ENCODE measurements at regions not wholly inside any gene's neighbourhood (a gene's known extent, or its start where the extent isn't known, plus 50 kb on each side); places are given as distances from the start of the nearest gene placed in this dataset.

GRCh38 chr9:11338130-11338529 is 725.3 kb upstream of the PTPRD start:
- Histone ChIP-seq H3K4me3 (no peak overlapping the region), H3K4me1 (no peaks in the 10 kb centered on the region), H3K36me3 (no peaks in the 10 kb centered on the region), H3K27ac (no peak overlapping the region), H3K27me3 (no peaks in the 10 kb centered on the region), H3K9me3 (no peaks in the 10 kb centered on the region)
- intact Hi-C loops (cut with DNase I): no loop called here
- no peak for TF ChIP-seq CTCF (IDR thresholded peaks at IDR 0.05)
- ATAC-seq: no peak
- no peak for DNase-seq

- no peaks in the 10 kb centered on the region for H3K4me1 ChIP-seq
- H3K27ac ChIP-seq: no peak overlapping the region
- intact Hi-C loops (cut with DNase I): no loop called here
- no peaks in the 10 kb centered on the region for H3K36me3 ChIP-seq
- no peak for ATAC-seq
- no peaks in the 10 kb centered on the region for H3K27me3 ChIP-seq
- no peak overlapping the region for H3K4me3 ChIP-seq
- H3K9me3 ChIP-seq: no peaks in the 10 kb centered on the region
- DNase-seq: no peak
- TF ChIP-seq CTCF (IDR thresholded peaks at IDR 0.05): no peak
Measured at GRCh38 chr9:11340654-11341053, 727.9 kb upstream of the PTPRD start.

- H3K9me3 ChIP-seq: peaks cover 0 to 4% of the 10 kb centered on the region in 2 donors
- no peaks in the 10 kb centered on the region for H3K27me3 ChIP-seq
- no peak overlapping the region for H3K4me3 ChIP-seq
- no peaks in the 10 kb centered on the region for H3K4me1 ChIP-seq
- H3K27ac ChIP-seq: no peak overlapping the region
- no peak for ATAC-seq
- intact Hi-C loops (cut with DNase I): no loop called here
- H3K36me3 ChIP-seq: no peaks in the 10 kb centered on the region
- TF ChIP-seq CTCF (IDR thresholded peaks at IDR 0.05): no peak
- no peak for DNase-seq
Measured at GRCh38 chr9:11347437-11347836, 734.6 kb upstream of the PTPRD start.

GRCh38 chr9:11348366-11348765 is 735.6 kb upstream of the PTPRD start:
- H3K9me3 ChIP-seq: peaks cover 0 to 4% of the 10 kb centered on the region in 2 donors

GRCh38 chr9:11349187-11349586 is 736.4 kb upstream of the PTPRD start:
- intact Hi-C loops (cut with DNase I): no loop called here
- H3K4me1 ChIP-seq: no peaks in the 10 kb centered on the region
- no peak for ATAC-seq

More at GRCh38 chr9:11348366-11348765, 735.6 kb upstream of the PTPRD start:
- ATAC-seq (no peak), DNase-seq (no peak)
- intact Hi-C loops (cut with DNase I): no loop called here
- Histone ChIP-seq H3K4me1 (no peaks in the 10 kb centered on the region), H3K4me3 (no peak overlapping the region), H3K36me3 (no peaks in the 10 kb centered on the region), H3K27me3 (no peaks in the 10 kb centered on the region), H3K27ac (no peak overlapping the region)
- TF ChIP-seq CTCF (IDR thresholded peaks at IDR 0.05): no peak

More at GRCh38 chr9:11349187-11349586, 736.4 kb upstream of the PTPRD start:
- TF ChIP-seq CTCF (IDR thresholded peaks at IDR 0.05): no peak
- no peak overlapping the region for H3K4me3 ChIP-seq
- H3K27ac ChIP-seq: no peak overlapping the region
- peaks cover 0 to 4% of the 10 kb centered on the region in 2 donors for H3K9me3 ChIP-seq
- no peaks in the 10 kb centered on the region for H3K36me3 ChIP-seq
- DNase-seq: no peak
- no peaks in the 10 kb centered on the region for H3K27me3 ChIP-seq

Measured in left lung (tissue), 4 donors.